ENCODE measurements at regions not wholly inside any gene's neighbourhood (a gene's known extent, or its start where the extent isn't known, plus 50 kb on each side); places are given as distances from the start of the nearest gene placed in this dataset.

GRCh38 chr4:180770265-180770664 is 1472.9 kb upstream of the TENM3 start:
- TF ChIP-seq CTCF (IDR thresholded peaks at IDR 0.05) (no peak), POLR2A (IDR thresholded peaks at IDR 0.05) (no peak)
